Omental fat pad (tissue), 3 donors: ENCODE measurements at regions not wholly inside any gene's neighbourhood (a gene's known extent, or its start where the extent isn't known, plus 50 kb on each side); places are given as distances from the start of the nearest gene placed in this dataset.

ENCODE experiments used
- ATAC-seq: fragments of 150-250 bp; one replicate; pipeline ENCODE4 v1.9.1; 2016; ENCODE audit warnings: mild to moderate bottlenecking, moderate library complexity; ENCODE audit not compliant: low FRiP score
- DNase-seq: peaks from one replicate; pipeline ENCODE4 v3.0.0-alpha.2; 2019; ENCODE audit warnings: low spot score
- TF ChIP-seq, protein P1 (sequence below), 3 donors: fragments of 450-650 bp; IDR thresholded peaks; one replicate each; pipeline ENCODE4 v1.5.1; 2016 to 2017; ENCODE audit warnings: antibody characterized with exemption in 3 of 3, mild to moderate bottlenecking in 3 of 3, moderate library complexity in 2 of 3

DNA sequence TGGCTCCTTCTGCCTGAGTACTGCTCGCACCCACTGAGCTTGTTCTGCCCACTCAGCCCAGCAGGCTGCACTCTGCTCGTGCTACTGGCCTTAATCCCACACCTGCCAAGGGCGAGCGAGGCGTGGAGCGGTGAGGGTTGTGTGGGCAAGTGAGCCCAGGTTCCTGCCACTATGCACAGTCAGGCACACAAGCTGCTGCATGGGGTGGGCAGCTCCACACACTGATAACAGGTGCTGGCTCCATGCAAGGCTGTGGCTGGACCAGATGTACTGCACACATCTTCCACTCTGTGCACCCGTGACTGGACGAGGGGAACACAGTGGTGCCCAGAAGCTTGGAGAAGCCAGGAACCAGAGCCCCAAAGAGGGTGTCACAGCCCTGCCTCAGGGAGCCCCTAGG, 184.3 kb upstream of the NUDT6 start:
- ATAC-seq = no peak
- no peak for DNase-seq
- TF ChIP-seq, protein P1, sequence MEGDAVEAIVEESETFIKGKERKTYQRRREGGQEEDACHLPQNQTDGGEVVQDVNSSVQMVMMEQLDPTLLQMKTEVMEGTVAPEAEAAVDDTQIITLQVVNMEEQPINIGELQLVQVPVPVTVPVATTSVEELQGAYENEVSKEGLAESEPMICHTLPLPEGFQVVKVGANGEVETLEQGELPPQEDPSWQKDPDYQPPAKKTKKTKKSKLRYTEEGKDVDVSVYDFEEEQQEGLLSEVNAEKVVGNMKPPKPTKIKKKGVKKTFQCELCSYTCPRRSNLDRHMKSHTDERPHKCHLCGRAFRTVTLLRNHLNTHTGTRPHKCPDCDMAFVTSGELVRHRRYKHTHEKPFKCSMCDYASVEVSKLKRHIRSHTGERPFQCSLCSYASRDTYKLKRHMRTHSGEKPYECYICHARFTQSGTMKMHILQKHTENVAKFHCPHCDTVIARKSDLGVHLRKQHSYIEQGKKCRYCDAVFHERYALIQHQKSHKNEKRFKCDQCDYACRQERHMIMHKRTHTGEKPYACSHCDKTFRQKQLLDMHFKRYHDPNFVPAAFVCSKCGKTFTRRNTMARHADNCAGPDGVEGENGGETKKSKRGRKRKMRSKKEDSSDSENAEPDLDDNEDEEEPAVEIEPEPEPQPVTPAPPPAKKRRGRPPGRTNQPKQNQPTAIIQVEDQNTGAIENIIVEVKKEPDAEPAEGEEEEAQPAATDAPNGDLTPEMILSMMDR (IDR thresholded peaks at IDR 0.05) = no peak

DNA sequence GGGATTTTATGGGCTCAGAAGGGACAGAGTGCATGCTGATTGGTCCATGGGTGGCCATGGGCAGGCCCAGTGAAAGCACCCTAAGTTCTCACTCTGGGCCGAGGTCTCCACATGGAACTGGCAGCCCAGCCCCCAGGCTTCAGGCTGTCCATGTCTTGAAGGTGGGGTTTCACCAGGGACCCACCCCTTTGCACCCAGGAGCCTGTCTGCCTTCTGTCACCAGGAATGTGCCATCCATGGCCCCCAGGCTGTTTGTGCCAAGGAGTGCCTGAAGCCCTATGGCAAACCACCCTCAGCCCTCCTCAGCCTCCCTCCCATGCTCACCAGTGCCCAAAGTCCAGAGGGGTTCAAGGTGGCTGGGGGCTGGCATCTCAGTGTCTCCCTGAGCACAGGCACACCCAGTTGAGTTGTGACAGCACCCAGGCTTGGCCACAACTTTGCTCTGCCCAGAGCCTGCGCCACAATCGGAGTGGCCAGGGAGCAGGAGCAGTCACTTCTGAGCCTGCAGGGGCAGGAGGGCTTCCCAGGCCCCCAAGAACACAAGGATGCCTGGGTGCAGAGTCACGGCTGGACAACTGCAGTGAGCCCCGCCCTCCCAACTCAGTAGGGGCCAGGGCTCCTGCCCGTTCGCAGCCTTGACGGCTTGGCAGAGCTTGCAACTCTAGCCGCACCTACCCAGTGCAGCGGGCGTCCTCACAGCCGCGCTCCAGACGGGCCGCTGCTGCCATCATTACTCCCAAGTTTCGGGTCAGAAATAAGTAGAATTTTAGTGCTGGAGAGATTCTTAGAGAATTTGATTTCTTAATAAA, 185.3 kb upstream of the NUDT6 start:
- ATAC-seq = peak; percentile 11
- no peak for DNase-seq
- TF ChIP-seq, protein P1 (IDR thresholded peaks at IDR 0.05) = no peak

DNA sequence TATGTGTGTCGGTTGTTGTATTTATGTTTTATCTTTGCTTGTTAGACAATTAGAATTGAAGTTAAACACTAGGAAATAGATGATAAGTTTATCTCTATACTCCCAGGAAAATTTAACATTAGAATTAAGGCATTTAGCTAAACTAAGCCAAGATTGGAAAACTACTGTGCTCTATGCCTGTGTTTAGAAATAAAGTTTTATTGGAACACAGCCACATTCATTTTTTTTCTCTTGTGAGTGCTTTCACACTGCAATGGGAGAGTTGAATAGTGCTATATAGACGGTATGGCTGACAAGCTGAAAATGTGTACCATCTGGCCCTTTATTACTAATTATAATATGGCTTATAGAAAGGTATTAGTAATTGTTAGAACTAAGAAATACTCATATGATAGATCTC, 186.7 kb upstream of the NUDT6 start:
- TF ChIP-seq, protein P1 (IDR thresholded peaks at IDR 0.05) = no peak
- DNase-seq (no peak), ATAC-seq (no peak)

GRCh38 chr4:123110147-123110546, 187.8 kb upstream of the NUDT6 start:
- ATAC-seq = peak; percentile 75
- DNase-seq = no peak
- TF ChIP-seq, protein P1 (IDR thresholded peaks at IDR 0.05) = no peak

DNA sequence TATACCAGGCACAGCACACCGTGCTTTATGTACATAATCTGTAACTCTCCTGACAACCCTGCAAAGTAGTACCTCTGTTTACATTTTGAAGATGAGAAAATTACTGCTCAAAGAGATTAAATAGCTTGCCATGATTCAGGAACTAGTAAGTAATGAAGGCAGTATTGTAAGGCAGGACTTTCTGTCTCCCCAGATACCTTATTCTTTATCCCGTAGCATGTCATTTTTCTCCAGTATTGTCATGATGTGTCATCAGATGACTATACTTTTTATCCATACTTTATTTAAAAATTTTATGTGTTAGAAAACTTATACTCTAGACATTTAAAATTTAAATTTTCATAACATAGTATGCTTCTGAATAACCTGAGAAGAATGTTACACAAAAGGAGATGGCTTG, 188.3 kb upstream of the NUDT6 start:
- TF ChIP-seq, protein P1 (IDR thresholded peaks at IDR 0.05) = no peak
- ATAC-seq = no peak
- no peak for DNase-seq

DNA sequence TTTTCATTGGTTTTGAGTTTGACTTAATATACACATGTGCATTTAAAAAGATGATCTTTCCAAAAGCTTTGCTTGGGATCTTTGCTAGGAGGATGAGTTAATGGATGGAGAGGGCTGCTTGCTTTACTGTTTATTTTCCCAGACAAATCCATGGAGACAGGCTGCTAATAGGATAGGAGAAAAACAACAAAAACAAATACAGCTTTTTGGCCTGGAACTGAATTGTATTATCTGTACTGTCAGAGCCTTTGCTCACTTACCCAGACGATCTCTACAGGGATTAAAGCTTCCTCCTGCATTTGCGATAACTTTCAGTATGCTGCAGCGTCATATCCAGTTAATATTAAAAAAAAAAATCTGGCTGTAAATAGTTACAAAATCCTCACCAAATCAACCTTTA, 190.8 kb upstream of the NUDT6 start:
- TF ChIP-seq, protein P1 (IDR thresholded peaks at IDR 0.05) = no peak
- ATAC-seq (no peak), DNase-seq (no peak)
